Right kidney (tissue), 1 donor: ENCODE measurements at regions not wholly inside any gene's neighbourhood (a gene's known extent, or its start where the extent isn't known, plus 50 kb on each side); places are given as distances from the start of the nearest gene placed in this dataset.

Experiments used
- DNase-seq: peaks from one replicate; pipeline ENCODE4 v3.0.0-alpha.2; 2016

DNA sequence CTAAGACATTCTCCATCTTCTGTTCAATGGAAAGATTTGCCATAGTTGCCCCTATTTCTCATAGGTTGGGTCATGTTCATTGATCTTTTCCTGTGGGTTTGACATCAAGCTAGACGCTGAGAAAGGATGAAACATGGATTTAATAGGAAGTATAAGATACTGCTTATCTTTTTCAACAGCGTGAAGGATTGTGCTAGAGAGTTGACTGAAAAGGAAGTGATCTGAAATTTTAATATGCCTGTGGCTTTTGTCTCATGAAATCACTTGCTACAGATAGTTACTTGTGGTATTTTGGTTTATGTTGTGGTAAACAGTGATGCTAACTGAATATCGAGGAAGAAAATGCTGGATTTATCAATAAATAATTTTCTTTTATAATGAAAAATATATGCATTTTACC lies 442.9 kb downstream of the EDEM1 start:
- no peak for DNase-seq

DNA sequence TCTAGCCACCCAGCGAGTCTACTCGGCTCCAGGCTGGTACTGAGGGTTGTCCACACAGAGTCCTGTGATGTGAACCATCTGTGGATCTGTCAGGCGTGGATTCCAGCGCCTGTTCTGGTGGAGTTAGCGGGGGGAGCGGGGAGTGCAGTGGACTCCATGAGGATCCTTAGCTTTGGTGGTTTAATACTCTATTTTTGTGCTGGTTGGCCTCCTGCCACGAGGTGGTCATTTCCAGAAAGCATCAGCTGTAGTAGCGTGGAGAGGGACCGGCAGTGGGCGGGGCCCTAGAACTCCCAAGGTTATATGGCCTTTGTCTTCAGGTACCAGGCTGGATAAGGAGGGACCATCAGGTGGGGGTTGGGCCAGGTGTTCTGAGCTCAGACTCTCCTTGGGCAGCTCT lies 446.5 kb downstream of the EDEM1 start:
- DNase-seq = no peak

DNA sequence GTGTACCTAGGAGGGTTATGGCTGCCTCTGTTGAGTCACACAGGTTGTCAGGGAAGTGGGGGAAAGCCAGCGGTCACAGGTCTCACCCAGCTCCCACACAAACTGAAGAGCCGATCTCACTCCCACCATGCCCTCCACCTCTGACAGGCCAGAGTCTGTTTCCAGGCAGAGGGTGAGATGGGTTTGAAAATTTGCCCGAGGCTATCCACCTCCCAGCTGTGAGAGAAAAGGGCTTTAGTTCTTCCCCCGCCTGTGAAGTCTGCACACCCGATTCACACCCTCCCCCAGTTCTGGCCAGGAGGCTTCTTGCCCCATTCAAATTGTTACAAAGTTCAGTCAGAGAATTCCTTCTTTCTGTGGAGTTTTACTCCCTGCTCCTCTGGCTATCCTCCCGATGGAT lies 446.9 kb downstream of the EDEM1 start:
- no peak for DNase-seq

DNA sequence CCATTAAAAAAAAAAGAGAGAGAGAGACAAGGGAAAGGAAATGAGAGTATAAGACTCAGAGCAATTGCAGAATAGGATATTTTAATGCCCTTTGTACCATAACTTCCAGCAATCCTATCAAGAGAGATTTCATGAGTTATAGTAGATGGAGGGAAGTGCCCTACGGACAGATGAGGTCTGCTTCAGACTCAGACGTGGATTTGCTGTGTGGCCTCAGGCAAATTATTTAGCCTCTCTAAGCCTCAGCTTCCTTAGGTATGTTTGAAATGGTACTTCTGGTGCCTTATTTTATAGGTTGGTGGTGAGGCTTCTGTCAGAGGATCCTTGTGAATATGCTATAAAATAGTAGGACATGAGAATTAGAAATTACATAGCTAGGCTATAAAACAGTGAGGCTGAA lies 448.2 kb downstream of the EDEM1 start:
- no peak for DNase-seq

DNA sequence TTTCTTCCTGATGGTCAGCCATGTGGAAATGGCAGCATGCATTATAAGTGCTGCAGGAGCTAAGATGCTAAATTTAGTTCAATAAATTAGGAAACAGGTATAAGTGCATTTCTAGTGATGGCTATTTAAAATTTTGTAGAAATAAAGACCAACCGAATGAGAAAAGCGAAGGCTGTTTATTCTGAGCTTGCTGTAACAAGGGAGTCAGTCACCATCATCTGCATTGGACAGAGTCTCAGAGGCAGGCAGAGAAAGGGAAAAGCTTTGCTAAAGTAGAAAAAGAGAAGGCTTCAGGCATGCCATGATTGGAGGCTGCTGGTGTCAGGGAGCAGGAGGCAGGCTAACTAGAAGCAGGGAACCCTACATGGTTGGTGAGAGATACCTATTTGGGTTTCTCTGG lies 451.0 kb downstream of the EDEM1 start:
- no peak for DNase-seq

DNA sequence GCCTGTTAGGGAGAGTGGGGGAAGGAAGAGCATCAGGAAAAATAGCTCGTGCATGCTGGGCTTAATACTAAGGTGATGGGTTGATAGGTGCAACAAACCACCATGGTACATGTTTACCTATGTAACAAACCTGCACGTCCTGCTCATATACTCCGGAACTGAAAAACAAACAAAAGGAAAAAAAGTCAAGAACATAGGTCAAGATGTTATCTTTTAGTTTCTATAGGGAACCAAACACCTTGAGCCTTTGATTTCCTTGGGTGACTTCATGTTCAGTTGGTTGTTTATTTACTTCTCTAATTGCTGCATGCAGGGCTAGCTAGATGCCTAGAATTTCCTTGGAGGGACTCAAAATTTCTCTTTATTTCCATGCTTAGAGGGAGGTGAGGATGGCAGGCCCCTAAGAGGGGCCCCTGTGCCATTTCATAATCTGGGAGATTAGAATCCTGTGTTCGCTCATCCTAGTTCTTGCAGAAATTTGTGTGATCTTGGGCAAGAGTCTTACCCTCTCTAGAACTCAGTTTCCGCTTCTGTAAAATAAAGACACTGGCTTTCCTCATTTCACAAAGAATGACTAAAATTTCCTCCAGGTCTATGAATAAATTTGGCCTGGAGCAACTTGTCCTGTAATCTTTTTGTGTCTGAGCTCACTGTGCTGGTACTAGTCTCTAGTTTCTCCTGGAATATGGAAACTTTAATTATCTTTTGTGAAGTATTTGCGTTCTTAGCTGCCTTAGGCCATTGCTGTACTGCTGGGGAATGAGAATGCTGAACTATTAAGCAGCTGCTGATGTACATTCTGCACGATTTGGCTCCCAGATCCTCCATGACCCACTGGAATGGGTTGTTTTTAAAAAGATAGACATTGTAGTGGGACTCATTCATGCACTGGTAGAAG lies 457.5 kb downstream of the EDEM1 start:
- DNase-seq = no peak

DNA sequence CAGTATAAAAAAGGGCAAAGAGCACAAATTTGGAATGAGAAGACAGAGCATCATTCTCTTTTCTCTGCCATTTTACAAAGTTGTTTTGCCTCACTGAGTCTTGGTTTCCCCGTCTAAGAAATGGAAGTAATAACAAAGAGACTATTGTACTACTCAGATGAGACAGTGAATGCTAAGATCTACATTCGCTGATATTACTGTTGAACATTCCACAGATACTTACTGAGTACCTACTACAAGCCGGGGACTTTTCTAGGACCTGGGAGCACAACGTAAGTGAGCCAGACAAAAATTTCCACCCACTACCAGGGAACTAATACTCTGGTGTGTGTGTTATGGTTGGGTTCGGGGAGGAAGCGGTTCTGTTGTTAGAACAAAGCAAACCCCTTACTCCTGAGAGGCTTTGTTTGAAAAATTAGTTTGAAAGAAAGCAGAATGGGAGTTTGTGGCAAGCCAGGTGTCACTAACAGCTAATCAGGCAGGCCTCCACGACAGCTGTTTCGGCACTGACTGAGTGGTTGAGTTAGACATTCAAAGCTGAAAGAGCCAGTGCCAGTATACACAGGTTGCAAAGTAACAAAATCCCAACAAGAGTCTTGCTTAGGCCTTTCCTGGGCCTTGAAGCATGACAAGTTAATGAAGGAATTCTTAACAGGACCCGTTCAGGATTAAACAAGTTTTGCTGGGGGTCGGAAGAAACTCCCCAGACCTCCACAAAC lies 458.3 kb downstream of the EDEM1 start:
- peak; percentile 5 for DNase-seq

DNA sequence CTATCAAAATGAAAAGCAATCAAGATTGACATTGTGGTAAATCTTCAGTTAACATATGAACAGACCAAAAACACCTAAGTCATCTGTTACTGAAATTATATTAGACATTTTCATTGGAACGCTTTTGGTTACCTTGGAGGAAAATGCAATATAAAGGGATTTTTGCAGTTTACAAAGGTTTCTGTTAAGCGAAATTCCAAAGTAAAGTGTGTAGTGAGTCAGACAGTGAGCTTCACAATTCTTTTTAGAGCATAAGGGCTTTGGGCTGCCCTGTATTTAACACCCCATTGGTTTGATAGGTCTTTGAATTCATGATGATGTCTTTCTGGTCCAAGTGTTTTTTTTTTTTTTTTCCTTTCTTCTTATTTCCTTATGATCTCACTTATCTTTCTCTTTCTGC lies 462.8 kb downstream of the EDEM1 start:
- DNase-seq = no peak

DNA sequence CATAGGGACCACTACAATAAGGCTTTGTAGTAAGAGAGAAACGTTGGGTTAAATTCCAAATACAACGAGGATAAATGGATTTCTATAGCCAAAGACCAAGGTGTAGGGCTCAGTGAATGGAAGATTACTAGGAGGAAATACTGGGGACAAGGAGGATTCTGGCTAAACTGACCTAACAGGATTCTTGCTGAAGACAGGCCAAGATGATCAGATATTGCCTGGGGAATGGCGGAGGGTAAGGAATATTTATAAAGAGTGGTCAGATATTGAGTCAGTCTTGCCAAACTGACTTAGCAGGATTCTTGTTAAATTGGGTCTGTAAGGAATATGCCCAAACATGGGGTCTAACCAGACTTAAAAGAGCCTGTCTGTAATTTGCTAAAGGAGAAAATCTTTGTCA lies 463.8 kb downstream of the EDEM1 start:
- no peak for DNase-seq

DNA sequence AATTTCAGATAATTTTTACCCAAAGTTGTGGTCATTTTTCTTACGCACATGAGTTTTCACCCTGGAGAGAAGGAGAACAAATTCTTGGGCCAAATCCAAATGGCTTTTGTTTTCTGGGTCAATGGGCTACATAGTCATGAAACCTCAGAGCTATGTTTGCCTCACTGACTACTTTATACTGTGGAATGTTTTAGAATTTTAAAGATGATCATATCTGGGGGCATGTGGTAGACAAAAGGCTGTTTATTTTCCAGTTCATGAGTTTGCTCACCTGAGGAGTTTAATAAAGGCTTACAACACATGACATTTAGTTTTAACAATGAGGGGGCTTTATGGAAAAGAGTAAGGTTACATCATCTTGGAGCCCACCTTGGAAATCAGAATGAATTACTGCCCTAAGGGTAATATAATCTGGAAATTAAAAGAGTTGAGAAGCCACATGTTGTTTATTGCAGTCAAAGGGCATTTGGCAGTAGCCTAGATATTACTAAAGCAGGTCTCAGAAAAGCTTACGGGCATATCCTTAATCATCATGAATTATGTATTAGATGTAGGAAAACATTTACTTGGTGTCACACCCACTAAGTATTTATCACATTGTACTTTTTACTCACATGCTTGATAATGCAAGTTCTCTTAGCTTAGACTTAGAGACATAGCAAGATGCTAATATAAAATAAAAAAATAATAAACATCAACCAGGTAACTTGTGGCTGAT lies 466.1 kb downstream of the EDEM1 start:
- no peak for DNase-seq

DNA sequence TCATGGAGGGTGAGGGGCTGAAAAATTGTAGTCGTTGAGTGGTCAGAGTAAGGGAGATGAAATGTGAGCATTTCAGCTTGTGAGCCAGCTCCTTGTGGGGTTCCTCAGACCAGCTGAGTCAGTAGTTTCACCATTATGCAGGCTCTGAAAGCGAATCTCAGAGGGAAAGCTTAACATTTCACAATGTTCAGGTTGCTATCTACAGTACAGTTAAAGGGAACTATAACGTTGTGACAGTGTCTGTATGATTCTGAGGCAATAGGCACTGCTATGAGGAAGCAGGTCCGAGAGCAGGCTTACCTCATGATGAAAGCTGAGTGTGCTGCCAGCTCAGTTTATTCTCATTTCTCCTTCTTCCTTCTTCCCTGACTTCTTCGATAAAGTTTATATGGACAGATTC lies 469.6 kb downstream of the EDEM1 start:
- no peak for DNase-seq

DNA sequence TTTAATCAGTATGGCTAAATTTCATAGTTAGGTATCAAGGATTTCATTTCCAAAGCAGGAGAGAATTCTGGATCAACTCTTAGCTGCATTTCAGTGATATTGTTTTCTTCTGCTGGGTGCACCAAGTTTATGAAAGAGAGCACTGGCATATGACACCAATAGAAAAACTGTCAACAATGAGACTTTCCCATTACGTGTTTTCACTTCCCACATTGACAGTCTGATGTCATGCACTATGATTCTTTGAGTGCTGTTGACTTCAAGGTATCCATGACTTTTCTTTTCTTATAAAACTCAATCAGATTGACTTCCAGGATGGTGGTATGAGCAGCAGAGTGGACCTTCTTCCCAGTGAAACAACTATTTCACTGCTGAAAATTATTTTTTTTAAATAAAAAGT lies 476.1 kb downstream of the EDEM1 start:
- no peak for DNase-seq

DNA sequence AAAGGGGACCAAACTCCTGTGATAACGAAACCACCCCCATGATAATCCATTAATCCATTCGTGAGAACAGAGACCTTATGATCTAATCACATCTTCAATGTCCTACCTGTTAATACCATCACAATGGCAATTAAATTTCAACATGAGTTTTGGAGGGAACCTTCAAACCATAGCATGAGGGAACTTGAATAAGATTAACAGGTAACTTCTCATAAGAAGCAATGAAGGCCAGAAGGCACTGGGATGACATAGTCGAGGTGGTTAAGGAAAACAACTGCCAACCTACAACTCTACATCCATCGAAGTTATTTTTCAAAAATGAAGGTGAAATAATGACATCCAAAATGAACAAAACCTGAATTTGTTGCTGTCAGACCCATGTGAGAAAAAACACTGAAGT lies 478.9 kb downstream of the EDEM1 start:
- no peak for DNase-seq

DNA sequence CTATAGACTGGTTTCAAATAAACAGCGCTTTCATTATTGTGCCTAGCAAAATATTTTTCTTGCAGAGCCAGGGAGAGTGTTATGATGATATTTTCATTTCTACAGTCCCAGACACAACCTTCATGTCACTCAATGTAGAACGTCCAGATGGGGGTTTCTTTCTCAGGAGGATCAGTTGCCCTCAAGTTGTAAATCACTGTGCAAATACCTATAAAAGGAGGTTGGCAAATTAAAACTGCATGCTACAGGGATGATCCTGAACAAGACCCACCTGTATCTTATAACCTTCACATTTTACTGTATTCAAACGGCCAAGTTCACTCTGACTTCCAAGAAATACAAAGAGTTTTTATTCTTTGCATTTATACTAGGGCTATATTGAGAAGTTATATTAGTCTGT lies 486.0 kb downstream of the EDEM1 start:
- no peak for DNase-seq

DNA sequence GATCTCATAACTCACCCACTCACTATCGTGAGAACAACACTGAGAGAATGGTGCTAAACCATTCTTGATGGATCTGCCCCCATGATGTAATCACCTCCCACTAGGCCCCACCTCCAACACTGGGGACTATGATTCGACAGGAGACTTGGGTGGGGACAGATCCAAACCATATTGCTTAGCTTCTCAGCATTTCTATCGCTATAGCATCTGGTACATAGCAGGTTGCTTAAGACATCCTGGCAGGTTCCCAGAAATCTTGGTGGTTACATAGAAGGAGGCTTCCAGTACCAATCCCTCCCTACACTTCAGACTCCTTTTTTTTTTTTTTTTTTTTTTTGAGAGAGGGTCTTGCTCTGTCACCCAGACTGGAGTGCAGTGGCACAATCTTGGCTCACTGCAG lies 487.8 kb downstream of the EDEM1 start:
- DNase-seq = no peak

DNA sequence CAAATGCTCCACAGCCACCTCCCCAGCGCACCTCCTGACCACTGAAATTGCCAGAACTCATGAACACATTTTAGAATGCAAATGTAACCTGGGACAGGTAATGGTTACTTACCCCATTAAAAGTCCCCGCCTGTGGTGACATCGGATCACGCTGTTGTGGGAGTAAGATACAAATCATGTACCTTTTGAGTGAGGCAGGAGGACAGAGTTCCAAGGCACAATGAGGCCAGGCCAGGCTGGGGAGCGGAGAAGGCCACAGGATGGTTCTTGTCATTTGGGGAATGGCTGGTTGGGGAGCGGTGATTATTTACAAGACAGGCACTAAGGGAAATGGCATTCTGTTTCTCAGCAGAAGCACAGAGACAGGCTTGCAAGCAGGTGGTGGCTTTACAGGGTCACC lies 490.0 kb downstream of the EDEM1 start:
- DNase-seq = no peak

DNA sequence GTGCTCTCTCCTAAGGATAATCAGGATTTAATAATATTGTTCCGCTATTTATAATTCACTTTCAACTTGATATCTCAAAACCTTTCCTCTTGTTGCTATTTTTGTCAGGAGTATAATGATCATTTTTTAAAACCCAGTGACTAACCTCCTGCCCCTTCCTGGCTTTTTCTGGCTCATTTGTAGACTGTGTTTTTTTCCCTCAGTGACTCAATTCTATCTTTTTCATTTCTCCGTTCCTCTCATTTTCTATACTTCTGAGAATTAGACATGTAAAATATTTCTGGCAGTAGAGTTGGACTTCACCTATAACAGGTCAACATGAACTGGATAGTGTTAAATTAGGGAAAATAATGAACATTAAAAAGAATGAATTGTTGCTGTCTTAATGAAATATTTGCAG lies 490.7 kb downstream of the EDEM1 start:
- DNase-seq = no peak

DNA sequence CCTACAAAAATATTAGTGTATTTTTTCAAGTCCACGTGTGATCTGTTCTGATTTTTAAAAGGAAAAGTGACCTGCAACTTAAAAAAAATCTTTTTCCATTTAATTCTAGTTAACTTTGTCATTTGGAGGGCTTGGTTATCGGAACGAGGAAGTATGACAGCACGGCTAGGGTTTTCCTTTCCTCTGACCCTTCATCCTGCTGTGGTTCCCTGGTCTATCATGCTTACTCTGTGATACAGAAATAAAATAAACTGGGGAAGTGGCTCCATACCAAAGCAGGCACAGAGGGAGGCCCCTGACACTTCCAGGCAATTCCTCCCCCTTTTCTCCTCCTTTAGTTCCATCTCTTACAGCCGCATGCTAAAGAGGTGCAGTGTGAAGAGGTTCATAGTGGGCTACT lies 491.3 kb downstream of the EDEM1 start:
- DNase-seq = no peak

DNA sequence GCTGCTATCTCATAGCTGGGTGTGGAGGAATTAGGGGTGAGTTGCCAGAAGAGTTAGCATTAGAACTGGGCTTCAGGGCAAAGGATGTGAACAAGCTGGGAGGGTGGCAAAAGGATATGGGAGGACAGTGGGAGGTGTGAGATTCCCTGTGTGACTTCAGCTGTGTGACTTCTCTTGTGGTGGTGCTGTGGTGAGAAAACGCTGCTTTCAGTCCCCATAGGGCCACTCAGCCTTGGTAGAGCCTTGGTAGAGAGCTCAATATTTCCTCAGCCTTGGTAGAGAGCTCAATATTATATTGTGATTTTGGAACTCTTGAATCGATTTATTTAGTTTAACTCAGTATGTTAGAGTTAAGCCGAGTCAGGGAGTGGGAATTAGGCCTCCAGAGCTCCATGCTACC lies 499.7 kb downstream of the EDEM1 start:
- DNase-seq = no peak

DNA sequence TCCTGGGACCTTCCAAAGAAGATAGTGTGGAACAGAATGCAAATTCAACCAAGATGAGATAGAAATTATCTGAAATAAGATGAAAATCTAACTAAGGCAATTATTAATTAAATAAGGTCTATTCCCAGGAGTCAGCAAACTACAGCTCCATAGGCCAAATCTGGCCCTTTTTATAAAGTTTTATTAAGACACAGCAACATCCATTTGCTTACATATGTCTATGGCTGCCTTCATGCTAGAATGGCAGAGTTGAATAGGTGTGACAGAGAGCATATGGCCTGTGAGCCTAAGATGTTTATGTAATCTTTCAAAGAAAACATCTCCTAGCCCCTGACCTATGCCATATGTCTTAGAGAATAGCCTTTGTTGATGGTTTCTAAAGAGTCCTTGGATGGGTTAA lies 503.0 kb downstream of the EDEM1 start:
- DNase-seq = no peak

DNA sequence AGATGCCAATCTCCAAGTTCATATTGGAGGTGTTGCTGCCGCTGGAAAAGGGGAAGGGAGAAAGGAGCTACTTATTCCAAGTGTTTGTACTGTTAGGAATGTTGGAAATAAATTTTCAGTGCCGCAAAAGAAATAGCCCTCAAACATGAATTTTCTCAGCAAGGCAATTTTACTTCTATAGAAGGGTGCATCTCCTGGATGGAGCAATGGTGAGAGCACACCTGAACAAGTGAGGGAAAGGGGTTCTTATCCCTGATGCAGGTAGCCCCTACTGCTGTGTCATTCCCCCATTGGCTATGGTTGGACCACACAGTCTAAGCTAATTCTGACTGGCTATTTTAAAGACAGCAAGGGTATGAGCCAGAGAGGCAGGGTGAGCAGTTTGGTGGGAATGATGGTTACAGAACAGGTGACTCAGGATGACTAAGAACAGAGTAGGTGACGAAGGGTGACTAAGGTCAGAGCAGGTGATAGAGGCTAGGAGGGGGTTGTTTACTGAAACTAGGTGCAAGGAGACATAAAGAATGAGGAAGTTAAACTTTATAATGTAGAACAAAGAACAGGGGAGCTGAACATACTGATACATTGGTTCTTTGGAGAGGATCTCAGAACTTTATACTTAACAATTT lies 503.5 kb downstream of the EDEM1 start:
- DNase-seq = no peak

DNA sequence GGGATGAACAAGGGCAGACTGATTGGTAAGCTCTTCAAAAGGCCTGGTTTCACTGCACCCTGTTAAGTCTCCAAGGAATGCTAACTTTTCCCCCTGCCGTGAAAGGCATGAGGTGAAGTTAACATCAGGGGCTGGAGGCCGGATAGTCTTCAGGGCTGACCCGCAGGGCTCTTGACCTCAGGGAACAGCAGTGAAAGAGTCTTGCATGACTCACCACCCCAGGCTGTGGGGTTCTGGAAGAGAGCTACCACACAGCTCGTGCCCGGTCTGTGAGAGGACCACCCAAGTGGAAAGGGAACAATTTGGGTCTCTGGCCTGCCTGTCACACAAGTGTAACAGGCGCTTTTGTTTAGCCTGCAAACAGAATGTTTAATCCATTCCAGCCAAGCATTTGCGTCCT lies 504.9 kb downstream of the EDEM1 start:
- no peak for DNase-seq

DNA sequence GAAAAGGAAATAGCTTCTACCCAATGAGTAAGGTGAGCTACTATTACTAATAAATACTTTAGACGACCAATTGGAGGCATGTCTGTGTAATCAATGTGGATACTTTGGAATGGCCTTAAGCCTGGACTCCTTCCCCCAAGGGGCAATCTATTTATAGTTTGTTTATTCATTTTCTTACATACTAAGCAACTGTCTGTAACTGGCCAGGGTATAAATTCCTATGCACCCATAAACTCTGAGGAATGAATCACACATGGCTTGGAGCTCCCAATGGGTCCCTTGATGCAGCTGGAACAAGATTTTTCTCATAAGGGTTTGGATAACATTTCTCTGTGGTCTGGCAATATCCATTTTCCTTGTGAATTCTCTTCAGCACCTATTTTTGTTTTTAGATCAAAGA lies 506.8 kb downstream of the EDEM1 start:
- DNase-seq = no peak
